Esophagus muscularis mucosa (tissue), 4 donors: ENCODE measurements at regions not wholly inside any gene's neighbourhood (a gene's known extent, or its start where the extent isn't known, plus 50 kb on each side); places are given as distances from the start of the nearest gene placed in this dataset.

Source experiments
- DNase-seq: peaks from one replicate; pipeline ENCODE4 v3.0.0-alpha.2; 2017; ENCODE audit errors: extremely low spot score
- H3K27ac ChIP-seq, 4 donors: fragments of 200-600 bp; sonication (generic); replicated peaks in 1 of 4; 1 replicate in 3 of 4; 2 replicates in 1 of 4; pipeline ENCODE4 v1.5.1; 2016 to 2019; ENCODE audit warnings: mild to moderate bottlenecking in 1 of 4
- H3K27me3 ChIP-seq, 4 donors: fragments of 200-600 bp; sonication (generic); one replicate each; pipeline versions ENCODE4 v1.5.1 to v1.6.0; 2016 to 2019
- H3K36me3 ChIP-seq, 4 donors: fragments of 200-600 bp; sonication (generic); one replicate each; pipeline ENCODE4 v1.5.1; 2016 to 2019
- H3K4me1 ChIP-seq, 4 donors: fragments of 200-600 bp; sonication (generic); one replicate each; pipeline ENCODE4 v1.5.1; 2016 to 2019
- H3K4me3 ChIP-seq, 4 donors: fragments of 200-600 bp; sonication (generic); 1 replicate in 2 of 4; 2 replicates in 2 of 4; pipeline ENCODE4 v1.5.1; 2016 to 2019; ENCODE audit warnings: mild to moderate bottlenecking in 4 of 4, moderate library complexity in 1 of 4
- H3K9me3 ChIP-seq, 4 donors: fragments of 200-600 bp; sonication (generic); 1 replicate in 3 of 4; 2 replicates in 1 of 4; pipeline ENCODE4 v1.5.1; 2016 to 2019
- CTCF ChIP-seq, 3 experiments: fragments of 200-600 bp in 2 of 3; fragments of 450-650 bp in 1 of 3; sonication (generic) in 2 of 3; IDR thresholded peaks; one replicate each; pipeline ENCODE4 v1.5.1; 2017 to 2019; ENCODE audit warnings: antibody characterized with exemption in 3 of 3, mild to moderate bottlenecking in 2 of 3, moderate library complexity in 1 of 3
- EP300 ChIP-seq: sonication (generic); formaldehyde crosslinking; IDR thresholded peaks from one replicate; pipeline ENCODE4 v1.6.1; 2017; ENCODE audit warnings: antibody characterized with exemption
- POLR2A ChIP-seq: fragments of 450-650 bp; IDR thresholded peaks from one replicate; pipeline ENCODE4 v1.6.1; 2017; ENCODE audit warnings: antibody characterized with exemption, moderate library complexity, mild to moderate bottlenecking, low read depth
- POLR2AphosphoS5 ChIP-seq, 2 donors: sonication (generic); formaldehyde crosslinking; IDR thresholded peaks; one replicate each; pipeline ENCODE4 v1.6.1; 2017; ENCODE audit warnings: antibody characterized with exemption in 2 of 2
- WGBS: methylation state at CpG from one replicate; pipeline ENCODE4 v1.1.5; 2018; 5-methylcytosine and 5-hydroxymethylcytosine counted together
- intact Hi-C: fragments of 100-400 bp; cut with DNase I; formaldehyde crosslinking; loops from one replicate; pipeline ENCODE4 v1.15.1; 2023

GRCh38 chr21:14762327-14762726, 216.2 kb upstream of the SAMSN1 start:
- intact Hi-C loops: no loop called here
- Histone ChIP-seq H3K4me3 (peak overlapping the region in 1 of 4 donors; percentile 18), H3K9me3 (peaks cover 0 to 5% (median 0%) of the 10 kb centered on the region in 4 donors), H3K27ac (no peak overlapping the region), H3K27me3 (no peaks in the 10 kb centered on the region), H3K4me1 (no peaks in the 10 kb centered on the region), H3K36me3 (no peaks in the 10 kb centered on the region)
- 71% methylated on average over 1 of the region's 1 CpG for WGBS
- DNase-seq: no peak
- TF ChIP-seq CTCF (IDR thresholded peaks at IDR 0.05) (no peak), POLR2AphosphoS5 (IDR thresholded peaks at IDR 0.05) (no peak), EP300 (no peak), POLR2A (no peak)

GRCh38 chr21:14759285-14759684, 213.2 kb upstream of the SAMSN1 start:
- TF ChIP-seq EP300 (no peak), POLR2A (no peak), CTCF (IDR thresholded peaks at IDR 0.05) (no peak), POLR2AphosphoS5 (IDR thresholded peaks at IDR 0.05) (no peak)
- intact Hi-C loops: no loop called here
- Histone ChIP-seq H3K4me1 (no peaks in the 10 kb centered on the region), H3K4me3 (no peak overlapping the region), H3K27ac (no peak overlapping the region), H3K36me3 (no peaks in the 10 kb centered on the region), H3K9me3 (peaks cover 0 to 5% (median 0%) of the 10 kb centered on the region in 4 donors), H3K27me3 (no peaks in the 10 kb centered on the region)
- no peak for DNase-seq

GRCh38 chr21:14758849-14759248, 212.7 kb upstream of the SAMSN1 start:
- H3K27me3 ChIP-seq: no peaks in the 10 kb centered on the region
- peaks cover 0 to 5% (median 0%) of the 10 kb centered on the region in 4 donors for H3K9me3 ChIP-seq
- DNase-seq: no peak
- H3K27ac ChIP-seq: no peak overlapping the region
- TF ChIP-seq POLR2AphosphoS5 (IDR thresholded peaks at IDR 0.05) (no peak), POLR2A (no peak), EP300 (no peak), CTCF (IDR thresholded peaks at IDR 0.05) (no peak)
- intact Hi-C loops: no loop called here
- no peak overlapping the region for H3K4me3 ChIP-seq
- H3K4me1 ChIP-seq: no peaks in the 10 kb centered on the region
- H3K36me3 ChIP-seq: no peaks in the 10 kb centered on the region

- WGBS: 79% methylated on average over 7 of the region's 7 CpGs
- H3K27ac ChIP-seq: no peak overlapping the region
- intact Hi-C loops: no loop called here
- no peaks in the 10 kb centered on the region for H3K27me3 ChIP-seq
- no peaks in the 10 kb centered on the region for H3K36me3 ChIP-seq
- peaks cover 0 to 5% (median 0%) of the 10 kb centered on the region in 4 donors for H3K9me3 ChIP-seq
- no peaks in the 10 kb centered on the region for H3K4me1 ChIP-seq
- TF ChIP-seq POLR2AphosphoS5 (IDR thresholded peaks at IDR 0.05) (no peak), POLR2A (no peak), EP300 (no peak), CTCF (IDR thresholded peaks at IDR 0.05) (no peak)
- DNase-seq: no peak
- no peak overlapping the region for H3K4me3 ChIP-seq
These were observed 211.6 kb upstream of the SAMSN1 start for GRCh38 chr21:14757533-14758327.

- H3K4me1 ChIP-seq: no peaks in the 10 kb centered on the region
- no peak overlapping the region for H3K27ac ChIP-seq
- no peak for DNase-seq
- H3K36me3 ChIP-seq: no peaks in the 10 kb centered on the region
- H3K4me3 ChIP-seq: no peak overlapping the region
- H3K9me3 ChIP-seq: peaks cover 0 to 5% (median 0%) of the 10 kb centered on the region in 4 donors
- 96% methylated on average over 1 of the region's 1 CpG for WGBS
- TF ChIP-seq POLR2A (no peak), POLR2AphosphoS5 (IDR thresholded peaks at IDR 0.05) (no peak), EP300 (no peak), CTCF (IDR thresholded peaks at IDR 0.05) (no peak)
- H3K27me3 ChIP-seq: no peaks in the 10 kb centered on the region
- intact Hi-C loops: no loop called here
These were observed 209.0 kb upstream of the SAMSN1 start for GRCh38 chr21:14755086-14755485.
